GM23338 (cell line): ENCODE measurements at regions not wholly inside any gene's neighbourhood (a gene's known extent, or its start where the extent isn't known, plus 50 kb on each side); places are given as distances from the start of the nearest gene placed in this dataset.
"Not testable (repeated sequence)": the region's sequence is repeated elsewhere in the genome, so short reads cannot be mapped to it uniquely, and the experiment has no call there.

Experiments
- ATAC-seq: fragments of 200-7000 bp; cut with Tn5 transposase; 3 replicates; pipeline ENCODE4 v1.9.1; 2020
- DNase-seq: peaks from one replicate; pipeline ENCODE4 v3.0.0-alpha.2; 2015; ENCODE audit warnings: low spot score
- H2AFZ ChIP-seq: fragments of 200-600 bp; sonication (generic); 2 replicates; pipeline ENCODE4 v1.8.0; 2016; ENCODE audit warnings: antibody characterized with exemption, mild to moderate bottlenecking, moderate library complexity
- H3F3A ChIP-seq: fragments of 200-600 bp; sonication (generic); replicated peaks from 2 replicates; pipeline ENCODE4 v1.8.0; 2017; ENCODE audit warnings: antibody characterized with exemption, mixed run types, low read depth
- H3K27ac ChIP-seq: fragments of 200-600 bp; sonication (generic); 2 replicates; pipeline ENCODE4 v1.6.1; 2016; ENCODE audit warnings: low read depth
- H3K27me3 ChIP-seq: fragments of 200-600 bp; sonication (generic); 2 replicates; pipeline ENCODE4 v1.8.0; 2016; ENCODE audit warnings: mild to moderate bottlenecking, mixed run types, moderate library complexity; ENCODE audit not compliant: insufficient read depth
- H3K36me3 ChIP-seq: fragments of 200-600 bp; sonication (generic); 2 replicates; pipeline ENCODE4 v1.8.0; 2016; ENCODE audit warnings: mild to moderate bottlenecking; ENCODE audit not compliant: insufficient read depth
- H3K4me1 ChIP-seq: fragments of 200-600 bp; sonication (generic); 2 replicates; pipeline ENCODE4 v1.8.0; 2016; ENCODE audit warnings: mild to moderate bottlenecking, moderate library complexity; ENCODE audit not compliant: insufficient read depth
- H3K4me2 ChIP-seq: fragments of 200-600 bp; sonication (generic); 2 replicates; pipeline ENCODE4 v1.7.1; 2017; ENCODE audit warnings: mixed run types
- H3K4me3 ChIP-seq: fragments of 200-600 bp; sonication (generic); 2 replicates; pipeline ENCODE4 v1.6.1; 2016; ENCODE audit warnings: mixed run types
- H3K79me2 ChIP-seq: fragments of 200-600 bp; sonication (generic); replicated peaks from 2 replicates; pipeline ENCODE4 v1.8.0; 2017; ENCODE audit warnings: mild to moderate bottlenecking; ENCODE audit not compliant: insufficient read depth
- H3K9me2 ChIP-seq: fragments of 200-600 bp; sonication (generic); 2 replicates; pipeline ENCODE4 v1.8.0; 2017; ENCODE audit not compliant: insufficient read depth
- H4K20me1 ChIP-seq: fragments of 200-600 bp; sonication (generic); replicated peaks from 2 replicates; pipeline ENCODE4 v1.8.0; 2017; ENCODE audit warnings: mild to moderate bottlenecking; ENCODE audit not compliant: insufficient read depth
- H3K27ac Mint-ChIP-seq: 2 replicates; pipeline ENCODE4 v1.8.0; 2020; ENCODE audit warnings: inconsistent platforms, mild to moderate bottlenecking, moderate library complexity, mixed read lengths
- H3K27me3 Mint-ChIP-seq: 3 replicates; pipeline ENCODE4 v1.8.0; 2022; ENCODE audit warnings: low read depth, mild to moderate bottlenecking, moderate library complexity, mixed read lengths, inconsistent platforms; ENCODE audit not compliant: insufficient read depth, poor library complexity
- H3K36me3 Mint-ChIP-seq: 3 replicates; pipeline ENCODE4 v1.8.0; 2021; ENCODE audit warnings: low read depth, mild to moderate bottlenecking, inconsistent platforms, moderate library complexity, mixed read lengths
- H3K4me1 Mint-ChIP-seq: 3 replicates; pipeline ENCODE4 v1.8.0; 2020; ENCODE audit warnings: mild to moderate bottlenecking, inconsistent platforms, mixed read lengths
- H3K4me3 Mint-ChIP-seq: 3 replicates; pipeline ENCODE4 v1.8.0; 2021; ENCODE audit warnings: moderate library complexity, mild to moderate bottlenecking, inconsistent platforms, mixed read lengths
- H3K9me3 Mint-ChIP-seq: 3 replicates; pipeline ENCODE4 v1.8.0; 2020; ENCODE audit warnings: moderate library complexity, mild to moderate bottlenecking, inconsistent platforms, mixed read lengths
- EZH2 ChIP-seq: fragments of 200-600 bp; sonication (generic); IDR thresholded peaks from one replicate; pipeline ENCODE4 v1.8.0; 2017; ENCODE audit warnings: antibody characterized with exemption, mild to moderate bottlenecking, low read depth; ENCODE audit not compliant: unreplicated experiment
- ZNF114 ChIP-seq: fragments of 250-450 bp; sonication (Bioruptor Pico); IDR thresholded peaks from 2 replicates; pipeline ENCODE4 v1.5.0; 2020; ENCODE audit warnings: mild to moderate bottlenecking, moderate library complexity
- TF ChIP-seq, protein P1 (sequence below): IDR thresholded peaks from one replicate; pipeline ENCODE4 v1.6.1; 2018; ENCODE audit warnings: antibody characterized with exemption; ENCODE audit not compliant: unreplicated experiment

DNA sequence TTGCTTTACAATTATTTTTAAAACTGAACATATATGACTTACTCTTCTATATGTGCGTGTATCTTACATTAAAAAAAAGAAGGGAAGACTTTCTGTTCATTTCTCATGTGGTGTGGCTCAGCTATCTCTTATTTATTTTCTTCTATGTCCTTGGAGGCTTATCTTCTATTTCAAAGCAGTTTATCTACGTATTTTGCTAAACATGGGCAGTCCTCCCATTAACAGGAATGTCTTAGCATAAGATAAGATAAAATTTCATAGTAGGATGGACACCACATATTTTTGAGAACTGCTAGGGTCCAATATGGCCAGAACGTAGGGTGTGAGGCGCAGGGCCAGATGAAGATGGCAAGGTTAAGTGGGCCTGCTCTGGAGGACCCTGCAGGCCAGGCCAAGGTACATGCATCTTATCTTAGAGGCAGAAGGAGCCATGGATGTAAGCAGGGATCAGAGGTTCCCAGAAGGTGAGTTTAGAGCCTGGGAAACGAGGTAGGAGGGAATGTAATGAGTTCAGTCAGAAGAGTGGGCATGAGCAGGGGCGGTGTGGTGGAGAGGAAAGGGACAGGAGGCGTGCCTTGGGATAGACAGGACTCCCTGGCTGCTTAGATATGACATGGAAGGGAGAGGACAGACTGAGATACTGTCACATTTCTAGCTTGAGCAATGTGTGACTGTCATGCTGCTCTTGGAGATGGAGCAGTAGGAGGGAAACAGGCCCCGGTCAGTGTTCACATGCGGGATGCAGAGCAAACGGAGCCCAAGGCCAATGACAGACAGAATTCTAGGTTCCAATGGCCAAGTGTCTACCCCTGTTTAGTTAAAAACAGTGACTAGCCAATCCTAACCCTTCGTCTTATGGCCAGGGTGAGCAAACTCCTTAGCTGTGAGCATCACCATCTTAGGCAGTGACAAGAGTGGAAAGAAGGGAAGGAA lies 68.6 kb upstream of the MEDAG start:
- Histone ChIP-seq H2AFZ (no peak overlapping the region), H3K9me2 (no peaks in the 10 kb centered on the region), H3K27me3 (no peaks in the 10 kb centered on the region), H3K27ac (no peak overlapping the region), H4K20me1 (no peaks in the 10 kb centered on the region), H3F3A (0 out of 2 replicates have a peak, but pooled peaks cover 2% of the 10 kb centered on the region), H3K4me2 (no peak overlapping the region), H3K36me3 (no peaks in the 10 kb centered on the region), H3K4me1 (peaks cover 8% of the 10 kb centered on the region; the same call in 1 of the 2 replicates), H3K79me2 (no peaks in the 10 kb centered on the region), H3K4me3 (no peak overlapping the region)
- Mint-ChIP-seq H3K4me3 (no peak overlapping the region), H3K4me1 (peaks cover 11% of the 10 kb centered on the region), H3K27me3 (peaks cover 2% of the 10 kb centered on the region), H3K36me3 (peaks cover 6% of the 10 kb centered on the region; the same call in 2 of the 3 replicates), H3K27ac (no peak overlapping the region), H3K9me3 (peaks cover 4% of the 10 kb centered on the region; the same call in 2 of the 3 replicates)
- TF ChIP-seq EZH2 (no peak), ZNF114 (no peak)
- TF ChIP-seq, protein P1, sequence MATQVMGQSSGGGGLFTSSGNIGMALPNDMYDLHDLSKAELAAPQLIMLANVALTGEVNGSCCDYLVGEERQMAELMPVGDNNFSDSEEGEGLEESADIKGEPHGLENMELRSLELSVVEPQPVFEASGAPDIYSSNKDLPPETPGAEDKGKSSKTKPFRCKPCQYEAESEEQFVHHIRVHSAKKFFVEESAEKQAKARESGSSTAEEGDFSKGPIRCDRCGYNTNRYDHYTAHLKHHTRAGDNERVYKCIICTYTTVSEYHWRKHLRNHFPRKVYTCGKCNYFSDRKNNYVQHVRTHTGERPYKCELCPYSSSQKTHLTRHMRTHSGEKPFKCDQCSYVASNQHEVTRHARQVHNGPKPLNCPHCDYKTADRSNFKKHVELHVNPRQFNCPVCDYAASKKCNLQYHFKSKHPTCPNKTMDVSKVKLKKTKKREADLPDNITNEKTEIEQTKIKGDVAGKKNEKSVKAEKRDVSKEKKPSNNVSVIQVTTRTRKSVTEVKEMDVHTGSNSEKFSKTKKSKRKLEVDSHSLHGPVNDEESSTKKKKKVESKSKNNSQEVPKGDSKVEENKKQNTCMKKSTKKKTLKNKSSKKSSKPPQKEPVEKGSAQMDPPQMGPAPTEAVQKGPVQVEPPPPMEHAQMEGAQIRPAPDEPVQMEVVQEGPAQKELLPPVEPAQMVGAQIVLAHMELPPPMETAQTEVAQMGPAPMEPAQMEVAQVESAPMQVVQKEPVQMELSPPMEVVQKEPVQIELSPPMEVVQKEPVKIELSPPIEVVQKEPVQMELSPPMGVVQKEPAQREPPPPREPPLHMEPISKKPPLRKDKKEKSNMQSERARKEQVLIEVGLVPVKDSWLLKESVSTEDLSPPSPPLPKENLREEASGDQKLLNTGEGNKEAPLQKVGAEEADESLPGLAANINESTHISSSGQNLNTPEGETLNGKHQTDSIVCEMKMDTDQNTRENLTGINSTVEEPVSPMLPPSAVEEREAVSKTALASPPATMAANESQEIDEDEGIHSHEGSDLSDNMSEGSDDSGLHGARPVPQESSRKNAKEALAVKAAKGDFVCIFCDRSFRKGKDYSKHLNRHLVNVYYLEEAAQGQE: no peak
- ATAC-seq: no peak
- DNase-seq: no peak

DNA sequence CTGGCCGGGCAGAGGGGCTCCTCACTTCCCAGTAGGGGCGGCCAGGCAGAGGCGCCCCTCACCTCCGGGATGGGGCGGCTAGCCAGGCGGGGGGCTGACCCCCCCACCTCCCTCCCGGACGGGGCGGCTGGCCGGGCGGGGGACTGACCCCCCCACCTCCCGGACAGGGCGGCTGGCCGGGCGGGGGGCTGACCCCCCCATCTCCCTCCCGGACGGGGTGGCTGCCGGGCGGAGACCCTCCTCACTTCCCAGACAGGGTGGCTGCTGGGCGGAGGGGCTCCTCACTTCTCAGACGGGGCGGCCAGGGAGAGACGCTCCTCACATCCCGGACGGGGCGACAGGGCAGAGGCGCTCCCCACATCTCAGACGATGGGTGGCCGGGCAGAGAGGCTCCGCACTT lies 66.4 kb upstream of the MEDAG start:
- ATAC-seq, H3K79me2 ChIP-seq, H3K9me3 Mint-ChIP-seq, DNase-seq, H3K9me2 ChIP-seq, H3K27ac Mint-ChIP-seq, H3K4me2 ChIP-seq, H4K20me1 ChIP-seq, H3K4me3 Mint-ChIP-seq, H3K36me3 Mint-ChIP-seq, H3K4me1 ChIP-seq, H2AFZ ChIP-seq, H3K27me3 Mint-ChIP-seq, H3K27me3 ChIP-seq, H3K27ac ChIP-seq, H3K36me3 ChIP-seq, H3K4me1 Mint-ChIP-seq, H3K4me3 ChIP-seq: not testable (repeated sequence)
- peaks cover 12% of the 10 kb centered on the region; the same call in 1 of the 2 replicates for H3F3A ChIP-seq

DNA sequence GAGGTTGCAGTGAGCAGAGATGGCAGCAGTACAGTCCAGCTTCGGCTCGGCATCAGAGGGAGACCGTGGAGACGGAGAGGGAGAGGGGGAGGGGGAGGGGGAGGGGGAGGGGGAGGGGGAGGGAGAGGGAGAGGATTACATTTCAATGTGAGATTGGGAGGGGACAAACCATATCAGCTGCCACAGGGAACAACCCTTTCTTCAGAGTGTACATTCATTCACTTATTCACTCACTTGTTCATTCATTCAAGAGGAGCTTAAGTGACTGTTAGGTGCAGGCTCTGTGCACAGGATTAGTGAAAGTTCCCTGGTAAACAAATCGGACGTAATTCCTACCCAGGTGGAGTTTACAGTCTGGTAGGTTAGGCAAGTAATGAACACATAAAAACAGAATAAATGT lies 65.6 kb upstream of the MEDAG start:
- TF ChIP-seq, protein P1: no peak
- H3K9me3 Mint-ChIP-seq: peaks cover 4% of the 10 kb centered on the region; the same call in 2 of the 3 replicates
- H3K27me3 ChIP-seq: no peaks in the 10 kb centered on the region
- ATAC-seq: no peak
- H3K27me3 Mint-ChIP-seq: no peaks in the 10 kb centered on the region
- DNase-seq: no peak
- H3K4me1 Mint-ChIP-seq: no peaks in the 10 kb centered on the region
- no peak overlapping the region for H2AFZ ChIP-seq
- peaks cover 6% of the 10 kb centered on the region; the same call in 2 of the 3 replicates for H3K36me3 Mint-ChIP-seq
- peaks cover 12% of the 10 kb centered on the region; the same call in 1 of the 2 replicates for H3F3A ChIP-seq
- no peaks in the 10 kb centered on the region for H4K20me1 ChIP-seq
- H3K36me3 ChIP-seq: no peaks in the 10 kb centered on the region
- H3K4me2 ChIP-seq: no peak overlapping the region
- H3K4me3 ChIP-seq: no peak overlapping the region
- H3K79me2 ChIP-seq: no peaks in the 10 kb centered on the region
- no peak overlapping the region for H3K27ac Mint-ChIP-seq
- H3K27ac ChIP-seq: no peak overlapping the region
- no peak overlapping the region for H3K4me3 Mint-ChIP-seq
- H3K4me1 ChIP-seq: no peaks in the 10 kb centered on the region
- H3K9me2 ChIP-seq: no peaks in the 10 kb centered on the region
